ENCODE measurements at regions not wholly inside any gene's neighbourhood (a gene's known extent, or its start where the extent isn't known, plus 50 kb on each side); places are given as distances from the start of the nearest gene placed in this dataset.

- TF ChIP-seq ZNF512 (CRISPR knock-in tag; IDR thresholded peaks at IDR 0.05; ENCODE audit: borderline replicate concordance) (no peak), ZNF232 (CRISPR knock-in tag; IDR thresholded peaks at IDR 0.05) (peak; percentile 48; the same call in 1 of the 2 replicates), GRHL2 (CRISPR knock-in tag; IDR thresholded peaks at IDR 0.05; ENCODE audit: insufficient replicate concordance, severe bottlenecking) (no peak), ZBTB21 (CRISPR knock-in tag; IDR thresholded peaks at IDR 0.05; ENCODE audit: borderline replicate concordance) (no peak), AR (CRISPR knock-in tag; IDR thresholded peaks at IDR 0.05) (no peak), ZNF281 (CRISPR knock-in tag; IDR thresholded peaks at IDR 0.05) (no peak), ZNF121 (CRISPR knock-in tag; IDR thresholded peaks at IDR 0.05) (no peak), CDX4 (CRISPR knock-in tag; IDR thresholded peaks at IDR 0.05; ENCODE audit: borderline replicate concordance) (no peak), PRRX2 (CRISPR knock-in tag; IDR thresholded peaks at IDR 0.05) (no peak), MYBL2 (CRISPR knock-in tag; IDR thresholded peaks at IDR 0.05) (0 out of 2 replicates have a peak, but pooled peaks have one; percentile 24), USF2 (CRISPR knock-in tag; IDR thresholded peaks at IDR 0.05) (no peak), ZSCAN18 (CRISPR knock-in tag; IDR thresholded peaks at IDR 0.05) (no peak), ZNF671 (CRISPR knock-in tag; IDR thresholded peaks at IDR 0.05) (no peak), JAZF1 (CRISPR knock-in tag; IDR thresholded peaks at IDR 0.05) (no peak), MAX (CRISPR knock-in tag; IDR thresholded peaks at IDR 0.05) (no peak), NFE2L1 (CRISPR knock-in tag; IDR thresholded peaks at IDR 0.05) (peak; percentile 78), SMAD3 (CRISPR knock-in tag; IDR thresholded peaks at IDR 0.05; ENCODE audit: borderline replicate concordance) (no peak), FOXP1 (CRISPR knock-in tag; IDR thresholded peaks at IDR 0.05; ENCODE audit: borderline replicate concordance) (no peak), PRDM15 (CRISPR knock-in tag; IDR thresholded peaks at IDR 0.05) (peak; percentile 62; the same call in 1 of the 2 replicates), NFYB (CRISPR knock-in tag; conservative IDR thresholded peaks at IDR 0.05; ENCODE audit: low read depth) (0 out of 2 replicates have a peak, but pooled peaks have one; percentile 11), SMAD4 (CRISPR knock-in tag; IDR thresholded peaks at IDR 0.05) (0 out of 2 replicates have a peak, but pooled peaks have one; percentile 70), GABPB1 (CRISPR knock-in tag; IDR thresholded peaks at IDR 0.05) (no peak), ATF6 (CRISPR knock-in tag; IDR thresholded peaks at IDR 0.05) (no peak)
These were observed 175.3 kb downstream of the ZIC5 start (continued) for GRCh38 chr13:99796175-99796819.
